Central memory CD4-positive, alpha-beta T cell (primary cell): ENCODE measurements at regions not wholly inside any gene's neighbourhood (a gene's known extent, or its start where the extent isn't known, plus 50 kb on each side); places are given as distances from the start of the nearest gene placed in this dataset.

Source experiments
- DNase-seq: peaks from one replicate; pipeline ENCODE4 v3.0.0; 2022

DNA sequence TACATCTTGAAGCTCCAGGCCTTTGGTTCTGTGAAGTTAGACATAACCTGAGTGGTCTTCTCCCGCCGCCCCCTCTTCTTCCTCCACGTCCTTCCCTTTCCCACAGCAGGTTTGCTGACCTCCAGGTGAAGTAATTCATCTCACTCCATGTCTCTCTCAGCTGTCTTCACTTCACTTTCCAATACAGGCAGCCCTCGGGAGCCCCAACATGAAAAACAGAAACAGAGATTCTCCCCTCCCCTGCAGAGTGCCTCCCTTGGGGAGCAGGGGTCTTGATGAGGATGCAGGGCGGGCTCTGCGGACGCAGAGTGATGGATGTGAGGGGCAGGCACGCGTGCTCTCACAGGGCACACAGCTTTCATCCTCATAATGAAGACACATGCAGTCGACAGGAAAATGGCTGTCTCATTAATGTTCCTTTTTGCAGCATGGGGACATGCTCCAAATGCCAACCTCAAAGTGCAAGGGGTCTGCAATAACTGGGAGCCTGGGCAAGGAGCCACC lies 95.6 kb downstream of the GPAM start:
- DNase-seq: no peak

DNA sequence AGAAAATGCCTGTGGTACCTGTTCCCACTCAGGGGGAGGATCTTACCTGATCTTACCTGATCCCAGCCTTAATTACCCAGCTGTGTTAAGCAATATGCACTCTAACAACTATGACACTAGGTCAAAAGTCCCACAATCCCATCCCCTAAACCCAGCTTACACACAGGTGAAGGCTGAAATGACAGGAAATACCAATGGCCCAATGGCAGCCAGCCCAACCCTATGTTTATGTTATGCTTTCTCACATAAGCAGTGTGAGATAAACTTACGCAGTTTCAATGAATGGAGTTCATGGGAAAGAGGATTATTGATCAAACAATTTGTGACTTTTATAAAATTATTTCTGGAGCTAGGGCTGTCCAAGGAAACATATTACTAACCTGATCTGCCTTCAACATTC lies 91.9 kb downstream of the GPAM start:
- DNase-seq: no peak

DNA sequence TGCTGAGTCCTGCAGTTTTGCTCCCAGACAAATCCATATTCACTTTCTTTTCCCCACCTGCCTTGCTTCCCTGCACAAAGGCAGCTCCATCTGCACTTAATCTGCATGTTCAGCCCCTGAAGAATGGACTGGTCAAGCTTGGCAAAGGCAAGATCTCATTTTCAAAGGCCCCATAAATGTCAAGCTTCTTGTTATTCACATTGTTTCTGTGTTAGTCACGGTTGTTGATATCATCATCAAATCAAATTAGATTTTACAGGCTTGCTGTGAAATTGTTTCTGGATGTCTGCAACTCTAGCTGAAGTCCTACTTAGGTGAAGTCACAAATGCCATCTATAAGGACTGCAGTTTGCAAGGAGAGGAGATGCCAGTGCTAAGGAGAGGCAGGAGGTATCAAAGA lies 91.0 kb downstream of the GPAM start:
- DNase-seq: no peak

DNA sequence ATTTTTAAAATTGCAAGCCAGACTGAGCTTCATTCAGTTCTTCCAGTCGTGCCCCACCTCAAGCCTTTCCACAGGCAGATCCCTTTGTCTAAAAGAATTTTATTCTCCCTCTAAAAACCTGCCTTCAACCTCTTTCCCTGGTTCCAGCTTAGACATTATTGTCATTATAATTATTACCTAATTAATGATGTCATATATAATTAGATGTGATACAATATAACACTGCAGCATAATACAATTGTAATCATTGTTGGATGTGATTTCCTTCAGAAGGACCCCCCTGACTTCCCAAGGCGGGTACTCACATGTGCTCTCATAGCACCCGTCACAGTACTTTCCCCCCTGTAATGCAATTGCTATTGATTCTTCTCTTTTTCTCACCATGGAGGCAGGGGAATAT lies 88.6 kb downstream of the GPAM start:
- DNase-seq: no peak

DNA sequence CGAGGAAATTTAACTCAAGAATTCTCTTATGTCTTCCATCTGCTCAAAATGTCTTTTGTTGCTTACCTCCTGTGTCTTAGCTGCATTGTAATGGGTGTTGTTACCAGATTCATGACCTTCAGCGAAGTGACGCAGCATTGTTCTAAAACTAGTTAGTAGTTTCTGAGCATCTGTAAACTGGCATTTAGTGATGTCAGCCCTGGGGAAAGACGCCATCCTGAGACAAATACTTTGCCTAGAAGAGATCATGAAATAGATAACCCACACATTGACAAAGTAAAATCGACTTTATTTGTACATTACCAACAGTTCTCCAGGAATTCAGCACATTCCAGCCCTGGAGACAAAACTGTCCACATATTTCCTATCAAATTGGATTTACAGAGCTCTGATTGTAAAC lies 87.8 kb downstream of the GPAM start:
- no peak for DNase-seq

DNA sequence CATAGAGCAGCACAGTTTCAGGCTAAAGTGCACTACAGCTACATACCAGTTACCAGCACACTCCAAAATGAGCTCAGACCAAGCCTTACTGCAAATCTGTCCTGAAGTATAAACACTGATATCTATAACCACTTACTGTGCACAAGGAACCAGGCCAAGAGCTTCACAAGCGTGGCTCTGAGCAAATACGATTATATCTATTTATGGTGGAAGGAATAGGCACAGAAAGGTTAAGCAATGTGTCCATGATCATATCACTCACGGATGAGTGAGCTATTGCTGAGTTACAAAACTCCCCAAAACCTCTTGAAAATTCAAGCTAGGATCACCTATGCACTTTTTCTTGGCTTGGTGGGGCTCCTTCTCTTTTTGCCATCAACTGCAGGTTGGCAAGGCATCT lies 84.9 kb downstream of the GPAM start:
- DNase-seq: no peak
